ENCODE measurements at regions not wholly inside any gene's neighbourhood (a gene's known extent, or its start where the extent isn't known, plus 50 kb on each side); places are given as distances from the start of the nearest gene placed in this dataset.

GRCh38 chr6:113482771-113483170 lies 374.4 kb upstream of the MARCKS start:
- Histone ChIP-seq H3K4me2 (no peak overlapping the region), H3K4me1 (no peaks in the 10 kb centered on the region), H3K4me3 (no peak overlapping the region), H3K9me3 (no peaks in the 10 kb centered on the region), H3K27ac (no peak overlapping the region)
- DNase-seq (ENCODE audit: low read depth in 1 of 2, low spot score in 1 of 2) (no peak), ATAC-seq (no peak), FAIRE-seq (no peak)
- WGBS (ENCODE audit: missing lambda C conversion rate): 82% methylated on average over 3 of the region's 3 CpGs
- POLR2A ChIA-PET: no interaction called here
- CTCF ChIA-PET: interaction anchor here (0.7 kb wide), 1 partner anchor 53 kb away, joined by 3 read pairs; no protein-coding TSS in a partner anchor
- TF ChIP-seq RNF2 (IDR thresholded peaks at IDR 0.05; ENCODE audit: borderline replicate concordance, low read depth): no peak
- no peak for TF ChIP-seq NPAS2 (CRISPR knock-in tag; IDR thresholded peaks at IDR 0.05; ENCODE audit: borderline replicate concordance)
- TF ChIP-seq, protein P1, sequence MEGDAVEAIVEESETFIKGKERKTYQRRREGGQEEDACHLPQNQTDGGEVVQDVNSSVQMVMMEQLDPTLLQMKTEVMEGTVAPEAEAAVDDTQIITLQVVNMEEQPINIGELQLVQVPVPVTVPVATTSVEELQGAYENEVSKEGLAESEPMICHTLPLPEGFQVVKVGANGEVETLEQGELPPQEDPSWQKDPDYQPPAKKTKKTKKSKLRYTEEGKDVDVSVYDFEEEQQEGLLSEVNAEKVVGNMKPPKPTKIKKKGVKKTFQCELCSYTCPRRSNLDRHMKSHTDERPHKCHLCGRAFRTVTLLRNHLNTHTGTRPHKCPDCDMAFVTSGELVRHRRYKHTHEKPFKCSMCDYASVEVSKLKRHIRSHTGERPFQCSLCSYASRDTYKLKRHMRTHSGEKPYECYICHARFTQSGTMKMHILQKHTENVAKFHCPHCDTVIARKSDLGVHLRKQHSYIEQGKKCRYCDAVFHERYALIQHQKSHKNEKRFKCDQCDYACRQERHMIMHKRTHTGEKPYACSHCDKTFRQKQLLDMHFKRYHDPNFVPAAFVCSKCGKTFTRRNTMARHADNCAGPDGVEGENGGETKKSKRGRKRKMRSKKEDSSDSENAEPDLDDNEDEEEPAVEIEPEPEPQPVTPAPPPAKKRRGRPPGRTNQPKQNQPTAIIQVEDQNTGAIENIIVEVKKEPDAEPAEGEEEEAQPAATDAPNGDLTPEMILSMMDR (IDR thresholded peaks at IDR 0.05): no peak
- TF ChIP-seq NFE2L2 (conservative IDR thresholded peaks at IDR 0.05; ENCODE audit: low read length): no peak
- TF ChIP-seq HDAC2 (IDR thresholded peaks at IDR 0.05): no peak
- TF ChIP-seq RFX5 (IDR thresholded peaks at IDR 0.05): no peak
- TF ChIP-seq KDM1A (IDR thresholded peaks at IDR 0.05; ENCODE audit: low read depth): no peak
- no peak for TF ChIP-seq CEBPB (IDR thresholded peaks at IDR 0.05)
- no peak for TF ChIP-seq TFCP2L1 (CRISPR knock-in tag; IDR thresholded peaks at IDR 0.05)
- TF ChIP-seq MAZ (IDR thresholded peaks at IDR 0.05; ENCODE audit: borderline replicate concordance, low read depth, low read length): no peak
- no peak for TF ChIP-seq ESRRA (IDR thresholded peaks at IDR 0.05; ENCODE audit: borderline replicate concordance, low read length)
- no peak for TF ChIP-seq JUN (IDR thresholded peaks at IDR 0.05)
- no peak for TF ChIP-seq ZSCAN20 (CRISPR knock-in tag; IDR thresholded peaks at IDR 0.05)
- TF ChIP-seq CBX8 (IDR thresholded peaks at IDR 0.05): no peak

GRCh38 chr6:113486199-113486598 lies 370.9 kb upstream of the MARCKS start:
- ChIA-PET POLR2A (no interaction called here), CTCF (no interaction called here)
- DNase-seq (ENCODE audit: low read depth in 1 of 2, low spot score in 1 of 2) (no peak), FAIRE-seq (no peak), ATAC-seq (no peak)
- no peak for TF ChIP-seq POLR2AphosphoS2 (conservative IDR thresholded peaks at IDR 0.05; ENCODE audit: low read length)
- TF ChIP-seq NR3C1 (IDR thresholded peaks at IDR 0.05): no peak
- TF ChIP-seq MAX (IDR thresholded peaks at IDR 0.05): no peak
- TF ChIP-seq CBX8 (IDR thresholded peaks at IDR 0.05): no peak
- TF ChIP-seq ESRRA (IDR thresholded peaks at IDR 0.05; ENCODE audit: borderline replicate concordance, low read length): no peak
- no peak for TF ChIP-seq NPAS2 (CRISPR knock-in tag; IDR thresholded peaks at IDR 0.05; ENCODE audit: borderline replicate concordance)
- TF ChIP-seq FOXS1 (CRISPR knock-in tag; IDR thresholded peaks at IDR 0.05): no peak
- TF ChIP-seq, protein P1 (IDR thresholded peaks at IDR 0.05): no peak
- TF ChIP-seq CBX2 (IDR thresholded peaks at IDR 0.05; ENCODE audit: borderline replicate concordance, low read depth): no peak
- no peak for TF ChIP-seq RNF2 (IDR thresholded peaks at IDR 0.05; ENCODE audit: borderline replicate concordance, low read depth)
- TF ChIP-seq CEBPB (IDR thresholded peaks at IDR 0.05): no peak
- no peak for TF ChIP-seq KDM1A (IDR thresholded peaks at IDR 0.05; ENCODE audit: low read depth)
- TF ChIP-seq CHD2 (IDR thresholded peaks at IDR 0.05; ENCODE audit: low read length, partially characterized antibody): no peak
- no peak for TF ChIP-seq KDM5A (IDR thresholded peaks at IDR 0.05)
- TF ChIP-seq SMC3 (IDR thresholded peaks at IDR 0.05): no peak
- Histone ChIP-seq H3K4me1 (peaks cover 9% of the 10 kb centered on the region; the same call in 2 of the 3 replicates), H3K9me3 (no peaks in the 10 kb centered on the region), H3K27ac (no peak overlapping the region), H3K4me2 (no peak overlapping the region), H3K4me3 (no peak overlapping the region)
- 61% methylated on average over 2 of the region's 2 CpGs for WGBS (ENCODE audit: missing lambda C conversion rate)

All from A549 (cell line).